NCI-H1436 (cell line): ENCODE measurements at regions not wholly inside any gene's neighbourhood (a gene's known extent, or its start where the extent isn't known, plus 50 kb on each side); places are given as distances from the start of the nearest gene placed in this dataset.

Experiments used
- DNase-seq: peaks from one replicate; lab custom pipeline; 2025; lab: John Stamatoyannopoulos, UW

DNA sequence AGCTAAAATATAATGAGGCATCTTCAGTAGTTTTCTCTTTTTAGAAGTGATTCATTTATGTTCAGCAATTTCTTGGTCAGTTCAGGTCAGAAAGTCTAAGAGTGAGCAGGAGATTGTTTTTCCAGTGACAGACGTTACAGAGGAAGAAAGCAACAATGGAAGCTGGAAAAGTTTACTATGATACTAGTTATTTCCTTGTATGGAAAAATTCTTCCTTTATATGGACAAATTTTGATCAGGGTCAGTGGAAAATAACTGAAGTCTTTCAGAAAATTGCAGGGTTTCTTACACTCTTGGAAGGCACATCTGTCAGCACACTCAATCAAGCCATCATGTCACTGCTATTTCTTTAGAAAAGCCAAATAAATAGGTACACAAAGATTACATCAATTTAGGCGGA lies 1120.7 kb downstream of the FAT4 start:
- DNase-seq, result no peak

DNA sequence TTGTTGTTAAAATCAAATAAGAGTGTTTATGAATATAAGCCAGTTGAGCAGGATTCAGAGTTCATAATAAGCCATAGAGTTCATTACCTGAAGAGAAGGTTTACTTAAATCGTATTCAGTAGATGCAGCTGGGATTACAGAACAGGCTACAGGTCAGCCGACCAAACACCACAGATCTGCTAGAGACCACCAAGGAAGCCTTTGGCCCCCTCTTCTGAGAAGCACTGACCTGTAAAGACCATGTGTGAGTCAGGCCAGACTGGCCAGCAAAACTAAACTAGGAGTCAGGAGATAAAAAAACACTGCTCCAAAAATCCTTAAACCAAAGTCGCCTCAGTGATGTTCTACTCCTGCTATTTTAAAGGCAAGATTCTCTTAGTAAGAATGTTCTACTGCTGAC lies 1125.5 kb downstream of the FAT4 start:
- no peak for DNase-seq

DNA sequence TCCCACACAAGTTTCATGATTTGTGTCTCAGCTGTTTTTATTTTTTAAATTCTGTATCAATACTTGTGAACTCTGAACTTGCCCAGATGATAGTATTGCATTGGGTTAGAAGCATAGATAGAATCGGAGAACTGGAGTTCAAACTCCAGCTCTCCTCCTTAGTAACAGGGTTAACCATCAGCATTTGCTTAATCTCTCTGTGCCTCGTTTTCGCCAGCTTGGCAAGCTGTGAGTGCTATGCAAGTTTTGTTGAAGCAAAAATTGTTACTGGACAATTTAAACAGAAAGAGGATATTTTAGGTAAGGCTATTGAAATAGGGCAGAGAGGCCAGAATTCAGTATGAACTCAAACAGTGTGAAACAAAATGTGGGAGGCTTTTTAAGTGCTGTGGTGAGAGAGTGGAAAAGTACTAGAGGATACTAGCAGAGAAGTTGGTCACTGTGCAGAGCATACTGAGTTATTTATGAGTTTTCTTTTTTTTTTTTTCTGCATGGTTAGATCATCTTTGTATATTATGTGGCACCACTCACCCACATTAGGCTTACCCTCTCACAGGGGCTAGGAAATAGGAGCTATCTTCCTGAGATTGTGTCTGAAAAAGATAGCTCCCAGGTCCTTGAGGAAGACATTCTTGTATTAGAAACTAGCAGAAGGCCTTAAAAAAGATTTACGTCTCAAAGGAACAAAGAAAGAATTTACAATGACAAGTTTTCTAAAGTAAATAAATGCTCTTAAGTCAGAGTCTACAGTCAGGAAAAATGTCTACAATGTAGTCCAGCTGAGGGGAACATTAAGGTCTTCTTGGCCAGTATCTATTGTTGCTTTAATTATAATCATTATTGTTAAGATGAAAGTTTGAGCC lies 1126.6 kb downstream of the FAT4 start:
- no peak for DNase-seq

DNA sequence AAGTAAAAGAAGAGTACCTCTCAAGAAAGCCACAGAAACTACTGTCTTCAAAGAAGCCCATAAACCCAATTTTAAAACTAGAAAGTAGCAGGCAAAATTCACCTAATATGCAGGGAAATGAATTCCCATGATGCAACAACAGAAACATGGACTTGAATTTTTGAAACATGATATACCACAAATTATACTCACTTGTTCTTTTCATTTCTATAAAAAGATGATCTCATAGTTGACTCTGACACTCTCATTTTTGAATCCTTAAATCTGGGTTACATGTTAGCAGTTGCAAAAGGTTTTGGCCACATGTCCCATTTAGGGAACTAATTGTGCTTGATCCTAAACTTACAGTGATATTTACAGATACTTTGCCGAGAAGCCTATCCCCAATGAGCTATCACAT lies 1130.8 kb downstream of the FAT4 start:
- DNase-seq, result no peak

DNA sequence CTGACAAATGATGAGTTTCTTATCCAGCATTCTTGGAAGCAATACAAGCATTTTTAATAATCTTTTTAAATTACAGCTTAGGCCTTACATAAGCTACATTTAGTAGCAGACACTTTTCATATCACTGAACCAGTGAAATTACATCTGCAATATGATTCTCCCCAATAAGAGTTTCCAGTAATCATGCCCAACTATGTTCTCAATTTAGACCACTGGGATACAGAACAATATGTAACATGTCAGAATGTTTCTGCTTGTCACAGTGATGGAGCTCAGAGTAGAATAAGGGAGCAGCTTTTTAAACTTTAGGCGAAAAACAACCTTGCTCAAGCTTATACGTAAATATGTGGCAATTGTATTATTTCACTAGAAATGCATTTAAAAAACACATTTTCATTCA lies 1132.2 kb downstream of the FAT4 start:
- no peak for DNase-seq

DNA sequence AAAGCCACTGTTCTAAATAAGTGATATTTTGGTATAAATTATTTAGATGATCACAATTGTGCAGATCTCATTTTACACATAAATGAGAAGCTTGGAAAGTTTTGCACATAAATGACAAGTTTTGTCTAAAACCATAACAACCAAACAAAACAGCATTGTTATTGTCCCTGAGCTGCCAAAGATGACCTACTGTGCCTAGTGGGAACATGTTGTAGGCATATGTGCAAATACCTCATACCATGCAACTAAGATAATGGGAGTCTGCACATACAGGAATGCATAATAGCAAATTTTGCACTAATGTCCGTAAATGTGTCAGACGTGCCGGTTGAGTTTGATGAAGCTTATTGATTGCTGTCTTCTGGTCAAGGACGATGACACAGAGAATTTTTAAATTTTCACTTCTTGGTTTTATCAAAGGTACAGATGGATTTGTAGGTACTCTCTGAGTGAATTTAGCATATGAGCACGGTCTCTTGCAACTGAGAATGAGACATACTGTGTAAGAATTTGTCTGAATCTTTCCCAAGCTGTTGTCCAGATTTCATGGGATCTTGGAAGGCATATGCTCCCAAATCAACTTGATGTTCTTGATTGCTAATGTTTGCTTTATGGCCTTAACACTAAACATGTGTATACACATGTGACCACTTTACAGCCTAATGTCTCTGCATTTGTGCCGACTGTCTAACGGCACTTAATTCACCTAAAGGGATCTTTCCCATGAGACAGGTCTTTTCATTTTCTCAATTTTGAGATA lies 1133.5 kb downstream of the FAT4 start:
- DNase-seq, result no peak

DNA sequence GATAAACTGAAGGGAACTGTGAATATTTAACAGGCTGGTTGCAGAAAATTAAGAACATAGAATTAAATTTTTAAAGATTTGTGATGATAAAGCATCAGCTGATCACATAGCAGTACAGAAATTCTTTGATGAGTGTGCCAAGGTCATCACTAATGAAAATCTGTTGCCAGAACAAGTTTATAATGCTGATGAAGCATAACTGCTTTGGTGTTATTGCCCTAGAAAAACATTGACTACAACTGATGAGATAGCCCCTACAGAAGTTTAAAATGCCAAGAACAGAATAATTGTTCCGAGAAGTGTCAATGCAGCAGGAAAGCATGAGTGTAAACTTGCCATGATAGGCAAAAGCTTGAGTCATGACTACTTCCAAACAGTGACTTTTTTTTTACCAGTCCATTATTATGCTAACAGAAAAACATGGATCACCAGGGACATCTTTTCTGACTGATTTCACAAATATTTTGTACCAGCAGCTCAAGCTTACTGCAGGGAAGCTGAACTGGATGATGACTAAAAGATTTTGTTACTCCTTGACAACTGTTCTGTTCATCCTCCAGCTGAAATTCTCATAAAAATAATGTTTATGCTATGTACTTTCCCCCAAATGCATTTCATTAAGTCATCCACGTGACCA lies 1136.6 kb downstream of the FAT4 start:
- DNase-seq, result no peak

DNA sequence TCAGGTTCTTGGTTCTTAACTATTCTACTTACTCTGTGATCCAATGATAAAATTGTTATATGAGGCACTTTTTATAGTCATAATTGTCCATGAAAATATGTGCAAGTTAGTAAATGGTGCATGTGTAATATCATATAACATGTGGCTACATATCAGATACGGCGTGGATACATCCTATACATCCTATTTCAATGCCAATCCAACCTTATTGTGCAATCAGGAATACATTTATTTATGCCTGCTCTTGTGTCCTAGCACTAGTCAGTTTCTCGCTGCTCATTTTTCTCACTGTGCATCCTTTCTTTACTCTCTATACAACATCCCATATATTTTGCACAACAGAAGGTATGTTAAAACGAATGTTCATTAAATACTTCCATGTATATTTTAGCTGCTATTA lies 1141.1 kb downstream of the FAT4 start:
- DNase-seq, result no peak

DNA sequence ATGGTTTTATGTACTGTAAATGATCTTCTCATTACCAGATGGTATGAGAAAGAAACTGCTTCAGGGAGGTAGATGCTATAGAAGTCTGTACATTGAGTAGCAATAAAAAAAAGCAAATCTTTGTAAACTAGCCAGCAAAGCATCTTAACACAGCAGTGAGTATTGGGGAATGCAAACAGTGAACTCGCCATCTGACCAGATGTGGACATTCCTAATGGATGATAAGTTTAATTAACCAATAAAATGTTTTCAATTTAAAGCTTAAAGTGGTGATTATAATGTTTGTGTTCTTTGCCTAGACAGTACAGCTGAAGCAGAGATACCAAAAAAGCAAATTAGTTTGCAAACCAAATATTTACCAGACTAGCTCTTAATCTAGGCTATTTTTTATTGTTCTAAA lies 1144.2 kb downstream of the FAT4 start:
- DNase-seq, result no peak

DNA sequence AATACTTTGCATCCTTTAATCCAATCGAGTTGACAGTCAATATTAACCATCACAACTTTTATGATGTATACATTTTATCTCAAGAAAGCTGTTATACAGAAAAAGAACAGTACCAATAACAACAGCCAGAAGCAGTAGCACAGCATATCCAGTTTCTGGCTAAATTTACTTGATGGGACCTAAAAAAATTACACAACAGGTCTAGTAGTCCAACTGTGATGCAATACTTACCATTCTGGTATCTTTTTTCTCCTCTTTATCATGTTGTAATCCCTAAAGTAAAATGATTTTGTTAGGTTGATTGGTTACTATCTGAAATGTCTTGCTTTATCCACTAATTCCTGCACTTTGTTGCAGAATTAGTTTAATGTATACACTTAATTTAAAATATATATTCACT lies 1150.6 kb downstream of the FAT4 start:
- no peak for DNase-seq

DNA sequence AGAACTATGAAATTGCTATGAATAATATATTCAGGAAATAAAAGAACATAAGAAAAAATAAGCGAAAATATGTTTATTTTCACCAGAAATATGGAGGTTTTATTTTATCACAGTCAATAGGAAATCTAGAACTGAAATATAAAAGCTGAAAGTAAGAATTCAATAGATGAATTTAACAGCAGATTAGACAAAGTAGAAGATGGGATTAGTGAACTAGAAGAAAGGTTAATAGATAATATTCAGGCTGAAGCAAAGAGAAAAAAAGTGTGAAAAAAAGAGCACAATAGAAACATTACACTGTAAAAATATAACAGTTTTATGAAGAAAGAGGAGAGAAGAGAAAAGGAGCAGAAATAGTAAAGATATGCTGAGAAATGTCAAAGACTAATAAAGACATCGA lies 1152.1 kb downstream of the FAT4 start:
- DNase-seq, result no peak

DNA sequence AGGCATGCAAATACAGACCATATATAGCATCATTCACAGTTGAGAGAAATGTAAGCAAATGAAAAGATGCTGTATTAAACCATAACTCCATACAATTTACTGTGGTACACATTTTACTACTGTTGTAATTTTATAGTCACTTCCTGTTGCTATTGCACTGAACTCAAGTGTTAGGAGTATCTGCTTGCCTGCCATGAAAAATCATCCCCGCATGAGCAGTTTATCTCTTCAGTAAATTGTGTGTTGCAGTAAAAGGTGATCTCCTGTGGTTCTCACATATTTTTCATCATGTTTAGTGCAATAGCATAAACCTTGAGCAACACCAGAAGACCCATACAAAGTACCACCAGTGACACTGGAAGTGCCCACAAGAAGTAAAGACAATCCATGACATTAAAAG lies 1153.4 kb downstream of the FAT4 start:
- DNase-seq, result no peak

DNA sequence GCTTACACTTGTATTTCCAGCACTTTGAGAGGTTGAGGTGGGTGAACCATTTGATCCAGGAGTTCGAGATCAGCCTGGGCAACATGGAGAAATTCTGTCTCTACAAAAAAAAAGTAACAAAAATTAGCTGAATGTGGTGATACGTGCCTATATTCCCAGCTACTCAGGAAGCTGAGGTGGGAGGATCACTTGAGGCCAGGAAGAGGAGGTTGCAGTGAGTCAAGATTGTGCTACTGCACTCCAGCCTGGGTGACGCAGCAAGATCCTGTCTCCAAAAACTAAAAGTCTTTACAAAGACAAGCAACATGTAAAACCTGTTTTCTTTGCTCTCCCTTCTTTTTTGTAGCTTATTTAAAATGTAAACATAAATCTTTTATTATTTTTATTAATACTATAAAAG lies 1156.1 kb downstream of the FAT4 start:
- DNase-seq, result no peak

DNA sequence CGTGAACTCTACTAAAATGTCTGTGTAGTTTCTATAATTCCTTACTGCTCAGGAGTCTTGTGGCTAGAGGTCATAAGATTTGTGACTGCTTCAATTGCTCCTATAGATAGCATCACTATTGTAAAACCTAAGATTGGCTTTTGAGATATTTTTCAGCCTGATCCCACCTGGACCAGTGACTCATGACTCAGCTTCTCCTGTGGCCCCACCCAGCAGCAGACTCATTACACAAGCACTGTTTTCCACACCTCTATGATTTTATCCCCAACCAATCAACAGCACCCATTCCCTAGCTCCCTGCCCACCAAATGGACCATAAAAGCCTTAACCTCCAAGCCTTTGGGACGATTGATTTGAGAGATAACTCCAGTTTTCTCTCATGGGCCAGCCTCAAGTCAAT lies 1157.0 kb upstream of the INTU start:
- DNase-seq, result no peak

DNA sequence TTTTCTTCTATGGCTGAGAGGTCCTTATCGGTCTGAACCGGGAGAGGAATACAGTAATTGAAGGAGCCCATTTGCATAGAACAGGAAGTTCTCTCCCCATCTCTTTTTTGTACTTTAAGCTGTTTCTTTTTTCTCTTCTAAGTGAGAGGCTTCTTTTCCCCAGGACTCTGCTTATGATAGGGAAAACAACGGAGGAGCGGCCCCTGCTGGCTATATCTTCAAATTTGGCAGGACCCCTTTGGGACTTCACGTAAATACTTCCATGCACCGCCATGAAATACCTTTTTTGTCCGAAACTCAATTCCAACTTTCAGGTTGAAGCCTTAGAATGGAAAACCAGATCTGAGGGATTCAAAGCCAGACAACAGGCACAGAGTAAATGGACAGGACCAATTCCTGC lies 1153.0 kb upstream of the INTU start:
- no peak for DNase-seq

DNA sequence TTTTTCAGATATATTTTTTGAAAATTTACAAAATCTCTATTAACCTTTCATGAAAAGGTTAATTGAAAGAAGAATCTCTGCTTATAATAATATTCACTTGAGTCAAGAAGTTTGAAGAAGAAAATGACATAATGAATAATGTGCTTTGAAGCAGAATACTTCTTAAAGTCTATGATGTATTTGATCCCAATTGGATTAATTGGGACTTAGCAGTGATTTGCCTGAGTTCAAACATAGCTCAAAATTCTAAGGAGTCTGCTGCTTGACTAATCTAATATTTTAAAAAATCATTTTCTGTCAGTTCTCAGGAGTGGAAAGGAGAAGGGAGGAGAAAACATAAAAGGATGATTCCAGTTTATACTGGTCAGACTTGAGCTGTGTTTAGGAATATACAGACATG lies 1150.4 kb upstream of the INTU start:
- DNase-seq, result no peak

DNA sequence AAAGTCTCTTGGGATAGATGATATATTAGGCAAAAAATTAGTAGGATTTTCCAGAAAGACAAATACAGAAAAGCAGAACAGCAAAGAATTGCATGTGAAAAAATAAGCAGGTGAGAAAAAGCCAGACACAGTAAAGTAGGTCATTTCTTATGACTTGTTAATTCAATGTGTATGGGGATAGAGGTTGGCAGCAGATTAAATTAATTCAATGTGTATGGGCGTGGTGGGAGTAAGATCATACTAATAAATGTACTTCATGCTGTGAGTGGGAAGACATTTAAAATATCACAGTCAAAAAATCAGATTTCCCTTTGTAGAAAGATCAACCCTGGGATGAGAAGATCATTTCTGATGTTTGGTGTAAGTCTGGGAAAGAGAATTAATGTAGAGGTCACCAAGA lies 1146.4 kb upstream of the INTU start:
- DNase-seq, result no peak

DNA sequence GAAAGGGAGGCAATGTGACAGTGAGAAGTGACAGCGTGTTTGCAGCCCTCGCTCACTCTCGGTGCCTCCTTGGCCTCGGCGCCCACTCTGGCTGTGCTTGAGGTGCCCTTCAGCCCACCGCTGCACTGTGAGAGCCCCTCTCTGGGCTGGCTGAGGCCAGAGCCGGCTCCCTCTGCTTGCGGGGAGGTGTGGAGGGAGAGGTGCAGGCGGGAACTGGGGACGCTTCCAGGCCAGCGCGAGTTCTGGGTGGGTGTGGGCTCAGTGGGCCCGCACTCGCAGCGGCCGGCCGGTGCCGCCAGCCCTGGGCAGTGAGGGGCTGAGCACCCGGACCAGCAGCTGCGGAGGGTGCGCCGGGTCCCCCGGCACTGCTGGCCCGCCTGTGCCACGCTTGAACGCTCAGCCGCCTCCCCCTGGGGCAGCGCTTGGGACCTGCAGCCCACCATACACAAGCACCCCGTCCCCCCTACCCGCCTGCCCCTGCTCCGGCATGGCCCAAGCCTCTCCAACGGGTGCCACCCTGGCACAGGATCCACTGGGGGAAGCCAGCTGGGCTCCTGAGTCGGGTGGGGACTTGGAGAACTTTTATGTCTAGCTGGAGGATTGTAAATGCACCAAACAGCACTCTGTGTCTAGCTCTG lies 1142.8 kb upstream of the INTU start:
- no peak for DNase-seq

DNA sequence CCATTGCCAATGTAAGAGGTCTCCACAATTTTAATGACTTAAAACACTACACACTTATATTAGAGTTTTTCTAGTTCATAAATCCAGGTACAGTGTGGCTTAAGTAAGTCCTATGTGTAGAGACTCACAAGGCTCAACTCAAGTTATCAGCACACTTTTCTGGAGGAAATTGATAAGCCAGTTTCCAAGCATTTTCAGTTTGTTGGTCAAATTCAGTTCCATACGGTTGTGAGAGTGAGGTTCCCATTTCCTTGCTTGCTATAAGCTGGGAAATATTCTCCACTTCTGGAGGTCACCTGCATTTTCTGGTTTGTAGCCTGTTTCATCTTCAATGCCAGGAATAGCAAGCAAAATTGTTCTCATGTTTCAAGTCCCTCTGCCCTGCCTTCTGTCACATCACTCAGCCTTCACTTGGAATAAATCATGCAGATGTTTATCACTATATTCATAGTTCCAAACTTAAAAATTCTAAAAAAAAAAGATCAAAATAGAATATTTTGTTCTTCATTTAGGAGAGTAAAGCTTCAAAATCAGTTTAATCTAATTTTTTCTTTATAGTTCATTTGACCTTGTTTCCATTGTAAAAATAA lies 1137.5 kb upstream of the INTU start:
- DNase-seq, result no peak

DNA sequence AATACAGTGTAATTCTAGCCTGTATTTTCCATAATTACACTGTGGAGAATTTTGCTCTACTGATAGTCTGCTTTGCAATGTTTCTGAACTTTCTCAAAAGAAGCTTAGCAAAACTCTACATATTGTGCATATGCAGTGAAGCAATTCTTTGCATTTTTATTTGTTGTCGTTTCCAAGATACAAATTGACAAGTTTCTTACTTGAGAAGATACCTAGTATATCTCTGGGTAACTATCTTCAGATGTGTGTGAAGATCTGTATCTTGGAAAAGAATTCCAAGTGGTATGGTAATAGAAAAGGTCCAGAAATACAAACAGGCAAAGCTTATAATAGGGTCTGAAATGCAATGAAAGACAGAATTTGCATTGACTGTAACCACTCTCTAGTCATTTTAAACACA lies 1119.8 kb upstream of the INTU start:
- DNase-seq, result no peak

DNA sequence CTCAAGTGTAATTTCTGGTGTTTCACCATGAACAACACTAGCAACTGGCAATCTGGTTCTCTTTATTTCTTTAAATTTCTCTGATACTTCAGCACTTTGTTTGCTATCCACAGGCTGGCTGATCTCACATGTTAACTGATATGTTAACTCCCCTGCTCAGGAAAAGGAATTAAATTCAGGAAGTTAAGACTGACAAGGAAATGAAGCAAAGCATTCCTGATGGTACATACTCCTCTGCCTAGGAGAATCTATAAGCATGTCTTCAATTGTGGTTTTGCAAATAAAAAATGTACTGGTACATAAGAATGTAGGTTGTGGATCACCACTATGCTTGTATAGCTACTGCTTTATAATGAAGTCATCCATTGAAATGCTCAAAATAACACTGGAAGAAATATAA lies 1119.2 kb upstream of the INTU start:
- no peak for DNase-seq

DNA sequence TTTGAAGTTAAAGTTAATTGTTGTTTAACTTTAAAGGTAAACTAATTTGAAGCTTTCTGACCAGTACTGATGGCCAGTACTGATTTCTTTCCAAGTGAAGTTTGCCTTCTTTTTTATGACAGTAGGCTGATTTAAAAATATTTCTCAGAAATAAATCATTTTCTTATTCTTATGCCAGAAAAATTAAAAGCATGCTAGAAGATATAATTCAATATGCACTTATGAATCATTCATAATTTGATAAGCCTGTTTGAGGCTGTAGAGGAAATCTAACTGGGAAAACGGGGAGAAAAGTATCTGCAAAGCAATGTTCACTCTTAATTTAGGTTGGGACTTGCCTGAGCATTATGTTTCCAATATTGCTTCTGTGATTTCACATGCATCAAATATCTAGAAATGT lies 1112.0 kb upstream of the INTU start:
- no peak for DNase-seq
